ENCODE measurements at regions not wholly inside any gene's neighbourhood (a gene's known extent, or its start where the extent isn't known, plus 50 kb on each side); places are given as distances from the start of the nearest gene placed in this dataset.
"Not testable (repeated sequence)": the region's sequence is repeated elsewhere in the genome, so short reads cannot be mapped to it uniquely, and the experiment has no call there.

- H3K4me1 Mint-ChIP-seq: no peaks in the 10 kb centered on the region
- H3K4me3 Mint-ChIP-seq: no peak overlapping the region
- no peak for ATAC-seq
- no peak overlapping the region for H3K27ac Mint-ChIP-seq
- no peaks in the 10 kb centered on the region for H3K9me3 Mint-ChIP-seq
- H3K27me3 Mint-ChIP-seq: no peaks in the 10 kb centered on the region
- no peaks in the 10 kb centered on the region for H3K36me3 Mint-ChIP-seq
These were observed 667.4 kb downstream of the ROBO2 start for GRCh38 chr3:77707281-77707680.

GRCh38 chr3:77709155-77709554 lies 669.3 kb downstream of the ROBO2 start:
- H3K36me3 Mint-ChIP-seq: no peaks in the 10 kb centered on the region
- H3K9me3 Mint-ChIP-seq: no peaks in the 10 kb centered on the region
- H3K27ac Mint-ChIP-seq: no peak overlapping the region
- H3K4me3 Mint-ChIP-seq: no peak overlapping the region
- no peak for ATAC-seq
- H3K4me1 Mint-ChIP-seq: no peaks in the 10 kb centered on the region
- no peaks in the 10 kb centered on the region for H3K27me3 Mint-ChIP-seq

GRCh38 chr3:77718311-77718710 lies 678.4 kb downstream of the ROBO2 start:
- Mint-ChIP-seq H3K27ac (no peak overlapping the region), H3K4me1 (no peaks in the 10 kb centered on the region), H3K27me3 (no peaks in the 10 kb centered on the region), H3K4me3 (no peak overlapping the region), H3K36me3 (no peaks in the 10 kb centered on the region), H3K9me3 (peaks cover 5% of the 10 kb centered on the region)
- no peak for ATAC-seq

- no peaks in the 10 kb centered on the region for H3K27me3 Mint-ChIP-seq
- H3K4me3 Mint-ChIP-seq: no peak overlapping the region
- no peaks in the 10 kb centered on the region for H3K4me1 Mint-ChIP-seq
- ATAC-seq: no peak
- H3K9me3 Mint-ChIP-seq: peaks cover 5% of the 10 kb centered on the region
- H3K36me3 Mint-ChIP-seq: no peaks in the 10 kb centered on the region
- no peak overlapping the region for H3K27ac Mint-ChIP-seq
These were observed 680.6 kb downstream of the ROBO2 start for GRCh38 chr3:77720460-77720971.

GRCh38 chr3:77726517-77726916 lies 686.6 kb downstream of the ROBO2 start:
- Mint-ChIP-seq H3K27me3 (no peaks in the 10 kb centered on the region), H3K36me3 (no peaks in the 10 kb centered on the region), H3K27ac (no peak overlapping the region), H3K4me1 (no peaks in the 10 kb centered on the region), H3K9me3 (peaks cover 12% of the 10 kb centered on the region), H3K4me3 (no peak overlapping the region)
- ATAC-seq: no peak

- Mint-ChIP-seq H3K36me3 (no peaks in the 10 kb centered on the region), H3K4me1 (no peaks in the 10 kb centered on the region), H3K9me3 (peaks cover 3% of the 10 kb centered on the region), H3K27ac (no peak overlapping the region), H3K4me3 (no peak overlapping the region), H3K27me3 (no peaks in the 10 kb centered on the region)
- no peak for ATAC-seq
These were observed 706.1 kb downstream of the ROBO2 start for GRCh38 chr3:77746048-77746447.

GRCh38 chr3:77746892-77747291 lies 707.0 kb downstream of the ROBO2 start:
- H3K27me3 Mint-ChIP-seq: no peaks in the 10 kb centered on the region
- H3K4me1 Mint-ChIP-seq: no peaks in the 10 kb centered on the region
- peaks cover 3% of the 10 kb centered on the region for H3K9me3 Mint-ChIP-seq
- no peaks in the 10 kb centered on the region for H3K36me3 Mint-ChIP-seq
- no peak overlapping the region for H3K4me3 Mint-ChIP-seq
- no peak overlapping the region for H3K27ac Mint-ChIP-seq
- ATAC-seq: no peak

- H3K4me3 Mint-ChIP-seq, H3K27me3 Mint-ChIP-seq, ATAC-seq, H3K27ac Mint-ChIP-seq, H3K4me1 Mint-ChIP-seq, H3K36me3 Mint-ChIP-seq: not testable (repeated sequence)
- H3K9me3 Mint-ChIP-seq: peaks cover 17% of the 10 kb centered on the region
These were observed 716.6 kb downstream of the ROBO2 start for GRCh38 chr3:77756397-77756975.

GRCh38 chr3:77772459-77772858 lies 732.6 kb downstream of the ROBO2 start:
- H3K27me3 Mint-ChIP-seq: no peaks in the 10 kb centered on the region
- ATAC-seq: no peak
- H3K9me3 Mint-ChIP-seq: peaks cover 7% of the 10 kb centered on the region
- H3K27ac Mint-ChIP-seq: no peak overlapping the region
- no peaks in the 10 kb centered on the region for H3K4me1 Mint-ChIP-seq
- no peaks in the 10 kb centered on the region for H3K36me3 Mint-ChIP-seq
- no peak overlapping the region for H3K4me3 Mint-ChIP-seq

- Mint-ChIP-seq H3K27ac (no peak overlapping the region), H3K27me3 (no peaks in the 10 kb centered on the region), H3K36me3 (no peaks in the 10 kb centered on the region), H3K4me1 (no peaks in the 10 kb centered on the region), H3K4me3 (no peak overlapping the region), H3K9me3 (peaks cover 7% of the 10 kb centered on the region)
- ATAC-seq: no peak
These were observed 733.2 kb downstream of the ROBO2 start for GRCh38 chr3:77773084-77773483.

- ATAC-seq: peak; percentile 31
- peaks cover 2% of the 10 kb centered on the region for H3K9me3 Mint-ChIP-seq
- no peaks in the 10 kb centered on the region for H3K4me1 Mint-ChIP-seq
- no peaks in the 10 kb centered on the region for H3K27me3 Mint-ChIP-seq
- no peak overlapping the region for H3K4me3 Mint-ChIP-seq
- H3K27ac Mint-ChIP-seq: no peak overlapping the region
- H3K36me3 Mint-ChIP-seq: no peaks in the 10 kb centered on the region
These were observed 740.5 kb downstream of the ROBO2 start for GRCh38 chr3:77780278-77780996.

- Mint-ChIP-seq H3K4me1 (no peaks in the 10 kb centered on the region), H3K36me3 (no peaks in the 10 kb centered on the region), H3K9me3 (peaks cover 3% of the 10 kb centered on the region), H3K27me3 (no peaks in the 10 kb centered on the region), H3K4me3 (no peak overlapping the region), H3K27ac (no peak overlapping the region)
- ATAC-seq: no peak
These were observed 746.3 kb downstream of the ROBO2 start for GRCh38 chr3:77786216-77786615.

- H3K4me3 Mint-ChIP-seq: no peak overlapping the region
These were observed 755.1 kb downstream of the ROBO2 start for GRCh38 chr3:77795013-77795412.

GRCh38 chr3:77799278-77799677 lies 759.4 kb downstream of the ROBO2 start:
- no peak for ATAC-seq
- Mint-ChIP-seq H3K4me3 (no peak overlapping the region), H3K36me3 (no peaks in the 10 kb centered on the region), H3K27me3 (no peaks in the 10 kb centered on the region), H3K9me3 (peaks cover 7% of the 10 kb centered on the region), H3K27ac (no peak overlapping the region), H3K4me1 (no peaks in the 10 kb centered on the region)

More at GRCh38 chr3:77795013-77795412, 755.1 kb downstream of the ROBO2 start:
- Mint-ChIP-seq H3K36me3 (no peaks in the 10 kb centered on the region), H3K9me3 (peaks cover 5% of the 10 kb centered on the region), H3K27me3 (no peaks in the 10 kb centered on the region), H3K27ac (no peak overlapping the region), H3K4me1 (no peaks in the 10 kb centered on the region)
- no peak for ATAC-seq

- Mint-ChIP-seq H3K4me3 (no peak overlapping the region), H3K27me3 (no peaks in the 10 kb centered on the region), H3K4me1 (no peaks in the 10 kb centered on the region), H3K9me3 (peaks cover 7% of the 10 kb centered on the region), H3K27ac (no peak overlapping the region), H3K36me3 (no peaks in the 10 kb centered on the region)
- no peak for ATAC-seq
These were observed 761.0 kb downstream of the ROBO2 start for GRCh38 chr3:77800893-77801292.

GRCh38 chr3:77807312-77807711 lies 767.4 kb downstream of the ROBO2 start:
- no peaks in the 10 kb centered on the region for H3K27me3 Mint-ChIP-seq

More at GRCh38 chr3:77807312-77807711, 767.4 kb downstream of the ROBO2 start:
- Mint-ChIP-seq H3K9me3 (peaks cover 3% of the 10 kb centered on the region), H3K27ac (no peak overlapping the region), H3K36me3 (no peaks in the 10 kb centered on the region), H3K4me1 (no peaks in the 10 kb centered on the region), H3K4me3 (no peak overlapping the region)
- no peak for ATAC-seq

Data from stimulated activated memory B cell treated with anti-CD40 and anti-IgM and Interleukin-4, amounts not matched to agents 10 μg/mL and 1 μg/mL and 100 μg/mL, for 72 hours (primary cell).